ENCODE measurements at regions not wholly inside any gene's neighbourhood (a gene's known extent, or its start where the extent isn't known, plus 50 kb on each side); places are given as distances from the start of the nearest gene placed in this dataset.

- Histone ChIP-seq H3K18ac (ENCODE audit: low read depth, low read length) (no peak overlapping the region), H2AK5ac (ENCODE audit: low read depth, low read length) (no peak overlapping the region), H2BK120ac (ENCODE audit: low read depth, low read length) (peak overlapping the region; percentile 2; the same call in 1 of the 2 replicates), H3K56ac (ENCODE audit: extremely low read depth, insufficient read depth, low read length) (no peak overlapping the region), H3K9me3 (ENCODE audit: control insufficient read depth, insufficient read depth, low read length) (peaks cover 3% of the 10 kb centered on the region), H4K91ac (ENCODE audit: insufficient read depth, low read depth, low read length) (no peak overlapping the region), H2BK20ac (ENCODE audit: low read depth, low read length) (no peak overlapping the region), H2BK5ac (ENCODE audit: low read depth, low read length, poor library complexity, severe bottlenecking) (no peak overlapping the region), H3K4ac (ENCODE audit: low read depth, low read length) (peak overlapping the region; percentile 21; the same call in 1 of the 2 replicates), H3K9ac (ENCODE audit: low read depth, low read length) (no peak overlapping the region), H3K36me3 (ENCODE audit: control insufficient read depth, insufficient read depth, low read length) (no peaks in the 10 kb centered on the region), H2BK15ac (ENCODE audit: low read depth, low read length) (no peak overlapping the region), H3K27ac (ENCODE audit: insufficient read depth, low read length) (no peak overlapping the region), H3K79me1 (ENCODE audit: low read depth in 1 of 2, low read length in 2 of 2) (no peaks in the 10 kb centered on the region), H2AFZ (replicated peaks; ENCODE audit: low read length, poor library complexity) (peak overlapping the region; percentile 60), H4K20me1 (ENCODE audit: insufficient read depth, low read length) (no peaks in the 10 kb centered on the region), H2AK9ac (replicated peaks; ENCODE audit: low read depth, low read length, poor library complexity) (no peak overlapping the region), H3K4me3 (ENCODE audit: insufficient read depth, low read depth, low read length) (no peak overlapping the region), H3K23ac (ENCODE audit: low read depth, low read length) (no peak overlapping the region), H3K4me2 (ENCODE audit: low read depth, low read length) (peak overlapping the region; percentile 21), H3K9me1 (ENCODE audit: insufficient read depth, low read length) (no peaks in the 10 kb centered on the region), H4K8ac (ENCODE audit: low read depth in 2 of 2, low read length in 2 of 2) (no peak overlapping the region), H3K27me3 (ENCODE audit: control insufficient read depth, insufficient read depth, low read length) (no peaks in the 10 kb centered on the region), H3K4me1 (ENCODE audit: control insufficient read depth, insufficient read depth, low read length) (no peaks in the 10 kb centered on the region), H4K5ac (ENCODE audit: low read depth, low read length) (no peak overlapping the region), H3K14ac (replicated peaks; ENCODE audit: low read depth, low read length) (no peak overlapping the region; the same call in 1 of the 2 replicates)
- 0% methylated on average over 1 of the region's 6 CpGs; no CpG with 5 or more reads in 1 of the 2 experiments for WGBS, 2 experiments (ENCODE audit: extremely low coverage in 2 of 2, insufficient read length in 1 of 2)
- DNase-seq: peak; percentile 47
- TF ChIP-seq POLR2A (IDR thresholded peaks at IDR 0.05; ENCODE audit: low read depth, low read length) (no peak), BHLHE40 (IDR thresholded peaks at IDR 0.05; ENCODE audit: low read depth, low read length) (no peak), RFX5 (IDR thresholded peaks at IDR 0.05; ENCODE audit: low read depth, low read length) (no peak), RAD21 (IDR thresholded peaks at IDR 0.05; ENCODE audit: low read length) (no peak), MAFK (IDR thresholded peaks at IDR 0.05; ENCODE audit: low read depth, low read length) (no peak)
- in situ Hi-C loops (cut with MboI; ENCODE audit: low sequenced_read_pairs): no loop called here
- ChIA-PET POLR2A (ENCODE audit: unreplicated experiment) (interaction anchor here (0.7 kb wide), 2 partner anchors 45 to 308 kb away, joined by 3 read pairs; no protein-coding TSS in a partner anchor), CTCF (no interaction called here)
- peak; percentile 63 for ATAC-seq (ENCODE audit: low read depth)
- BruUV-seq (replicated peaks): no TSS peak
- intact Hi-C loops (cut with micrococcal nuclease): no loop called here
- dilution Hi-C loops (cut with HindIII; ENCODE audit: low sequenced_read_pairs, unreplicated experiment): no loop called here
Observed at GRCh38 chr4:187027272-187027671, 303.6 kb upstream of the FAT1 start.
